NCI-H128 (cell line): ENCODE measurements at regions not wholly inside any gene's neighbourhood (a gene's known extent, or its start where the extent isn't known, plus 50 kb on each side); places are given as distances from the start of the nearest gene placed in this dataset.
"Not testable (repeated sequence)": the region's sequence is repeated elsewhere in the genome, so short reads cannot be mapped to it uniquely, and the experiment has no call there.

Experiments
- DNase-seq: peaks from one replicate; lab custom pipeline; 2025; ENCODE audit not compliant: unreplicated experiment; lab: John Stamatoyannopoulos, UW

GRCh38 chr5:154702477-154702876 lies 52.7 kb upstream of the LARP1 start:
- no peak for DNase-seq

DNA sequence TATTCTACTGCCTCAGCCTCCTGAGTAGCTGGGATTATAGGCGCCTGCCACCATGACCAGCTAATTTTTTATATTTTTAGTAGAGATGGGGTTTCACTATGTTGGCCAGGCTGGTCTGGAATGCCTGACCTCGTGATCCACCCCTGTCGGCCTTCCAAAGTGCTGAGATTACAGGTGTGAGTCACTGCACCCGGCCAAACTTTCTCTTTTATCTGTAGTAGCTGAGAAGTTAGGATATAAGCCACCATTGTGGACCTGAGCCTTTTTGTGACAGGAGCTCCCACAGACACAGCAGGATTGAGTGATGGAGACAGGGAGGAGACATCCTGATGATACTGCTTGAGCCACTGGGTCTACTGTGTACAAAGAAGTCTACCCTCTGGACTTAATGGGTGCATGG lies 53.5 kb upstream of the LARP1 start:
- not testable (repeated sequence) for DNase-seq

DNA sequence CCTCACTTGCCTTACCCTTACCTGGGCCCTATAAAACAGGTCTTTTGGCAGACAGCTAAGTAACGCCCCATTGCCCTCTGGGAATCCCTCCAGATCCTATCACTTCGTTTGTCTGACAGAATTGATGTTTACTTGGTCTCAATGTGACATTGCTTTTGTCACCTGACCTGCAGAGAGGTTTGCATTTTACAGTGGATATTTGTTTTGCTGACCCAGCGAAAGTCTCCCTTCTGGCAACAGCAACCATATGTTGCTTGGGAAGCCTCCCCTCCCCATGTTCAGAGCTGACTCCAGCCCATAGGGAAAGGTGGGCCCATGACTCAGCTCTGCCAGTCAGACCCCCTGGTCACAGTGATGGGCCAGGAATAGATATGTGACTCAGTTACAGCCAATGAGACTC lies 54.0 kb upstream of the LARP1 start:
- DNase-seq, result no peak

DNA sequence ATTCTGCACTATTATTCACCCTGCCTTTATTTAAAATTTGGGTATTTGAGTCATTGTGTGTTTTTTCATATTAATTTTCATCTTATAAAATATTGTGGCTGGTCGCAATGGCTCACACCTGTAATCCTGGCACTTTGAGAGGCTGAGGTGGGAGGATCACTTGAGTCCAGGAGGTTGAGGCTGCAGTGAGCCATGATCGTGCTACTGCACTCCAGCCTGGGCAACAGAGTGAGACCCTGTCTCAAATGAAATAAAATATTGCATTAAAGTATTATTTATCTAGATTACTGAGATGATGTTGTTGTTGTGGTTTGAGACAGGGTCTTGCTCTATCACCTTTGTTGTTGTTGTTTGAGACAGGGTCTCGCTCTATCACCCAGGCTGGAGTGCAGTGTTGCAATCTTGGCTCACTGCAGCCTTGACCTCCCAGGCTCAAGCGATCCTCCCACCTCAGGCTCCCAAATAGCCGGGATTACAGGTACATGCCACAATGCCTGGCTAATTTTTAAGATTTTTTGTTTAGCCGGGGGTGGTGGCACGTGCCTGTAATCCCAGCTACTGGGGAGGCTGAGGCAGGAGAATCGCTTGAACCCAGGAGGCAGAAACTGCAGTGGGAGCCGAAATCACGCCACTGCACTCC lies 54.8 kb upstream of the LARP1 start:
- DNase-seq, result not testable (repeated sequence)

DNA sequence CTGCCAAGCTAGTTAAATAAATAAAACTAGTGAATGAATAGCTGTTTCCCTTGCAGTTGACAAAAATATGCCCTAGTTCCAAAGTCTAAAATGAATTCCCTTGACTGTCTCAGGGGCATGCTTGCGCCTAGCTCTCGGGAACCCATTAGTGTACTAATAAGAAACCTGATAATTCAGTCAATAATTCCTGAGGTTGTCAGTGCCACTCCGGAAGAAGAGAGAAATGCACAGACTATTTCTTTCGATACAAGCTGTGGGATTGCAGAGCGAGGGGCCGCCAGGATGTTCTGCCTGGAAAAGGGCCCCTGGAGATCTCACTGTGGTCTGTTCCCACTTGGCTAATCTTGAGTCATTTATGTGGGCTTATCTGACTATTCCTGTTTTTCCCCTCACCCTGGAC lies 56.4 kb upstream of the LARP1 start:
- no peak for DNase-seq

DNA sequence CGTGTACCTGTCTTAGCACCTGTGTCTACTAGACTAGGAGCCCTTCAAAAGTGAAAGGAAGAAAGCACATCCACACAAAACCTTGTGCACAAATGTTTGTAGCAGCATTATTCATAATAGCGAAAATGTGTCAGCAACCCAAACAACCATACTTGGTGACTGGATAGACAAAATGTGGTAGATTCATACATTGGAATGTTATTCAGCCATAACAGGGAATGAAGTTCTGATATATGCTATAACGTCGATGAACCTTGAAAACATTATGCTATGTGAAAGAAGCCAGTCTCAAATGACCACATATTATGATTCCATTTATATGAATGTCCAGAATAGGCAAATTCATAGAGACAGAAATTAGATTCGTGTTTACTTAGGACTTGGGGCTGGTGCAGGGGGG lies 57.8 kb upstream of the LARP1 start:
- DNase-seq, result no peak

DNA sequence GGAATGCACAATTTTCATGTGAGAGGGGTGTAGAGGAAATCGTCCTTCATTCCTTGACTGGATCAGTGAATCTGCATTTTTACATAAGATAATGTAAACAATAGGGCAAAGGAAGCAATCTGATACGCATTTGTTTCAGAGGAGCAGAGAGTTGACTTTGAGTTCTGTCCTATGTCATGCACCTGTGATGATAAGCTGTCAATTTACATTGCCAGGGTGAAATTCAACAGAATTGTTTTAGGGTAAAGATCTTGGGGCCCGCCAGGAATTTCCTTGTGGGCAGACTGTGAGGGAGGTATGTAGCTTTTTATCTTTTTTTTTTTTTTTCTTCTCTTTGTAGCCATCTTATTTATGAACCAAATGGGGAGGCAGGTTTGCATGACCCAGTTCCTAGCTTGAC lies 58.3 kb upstream of the LARP1 start:
- DNase-seq, result no peak

DNA sequence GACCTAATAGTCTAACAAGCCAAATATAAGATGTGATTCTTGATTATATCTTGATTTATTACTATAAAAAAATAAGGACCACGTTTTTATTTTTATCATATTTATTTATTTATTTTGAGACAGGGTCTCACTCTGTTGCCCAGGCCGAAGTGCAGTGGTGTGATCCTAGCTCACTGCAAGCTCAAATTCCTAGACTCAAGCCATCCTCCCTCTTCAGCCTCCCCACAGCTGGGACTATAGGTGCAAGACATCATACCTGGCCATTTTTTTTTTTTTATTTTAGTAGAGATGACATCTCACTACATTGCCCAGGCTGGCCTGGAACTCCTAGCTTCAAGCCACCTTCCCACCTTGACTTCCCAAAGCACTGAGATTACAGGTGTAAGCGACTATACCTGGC lies 61.0 kb upstream of the LARP1 start:
- DNase-seq, result no peak

- DNase-seq, result no peak
Observed at GRCh38 chr5:154690488-154690887, 64.7 kb upstream of the LARP1 start.

DNA sequence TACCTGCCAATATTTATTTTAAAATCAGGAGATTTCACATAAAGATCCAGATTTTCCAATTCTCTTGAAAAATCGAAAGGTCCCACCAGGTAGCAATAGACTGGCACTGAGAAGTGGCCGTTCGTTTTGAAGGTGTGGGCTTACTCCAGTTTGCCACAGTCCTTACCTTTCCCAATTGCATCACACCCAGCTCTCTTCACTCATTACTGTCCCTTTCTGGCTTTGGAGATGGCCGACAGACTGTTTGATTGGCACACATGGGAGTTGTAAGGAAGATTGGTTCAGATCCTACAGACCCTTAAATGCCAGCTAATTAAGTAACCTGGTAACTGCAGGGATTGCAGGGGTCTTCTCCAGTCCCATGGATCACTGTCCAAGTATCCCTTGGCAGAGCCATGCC lies 68.7 kb upstream of the LARP1 start:
- no peak for DNase-seq

DNA sequence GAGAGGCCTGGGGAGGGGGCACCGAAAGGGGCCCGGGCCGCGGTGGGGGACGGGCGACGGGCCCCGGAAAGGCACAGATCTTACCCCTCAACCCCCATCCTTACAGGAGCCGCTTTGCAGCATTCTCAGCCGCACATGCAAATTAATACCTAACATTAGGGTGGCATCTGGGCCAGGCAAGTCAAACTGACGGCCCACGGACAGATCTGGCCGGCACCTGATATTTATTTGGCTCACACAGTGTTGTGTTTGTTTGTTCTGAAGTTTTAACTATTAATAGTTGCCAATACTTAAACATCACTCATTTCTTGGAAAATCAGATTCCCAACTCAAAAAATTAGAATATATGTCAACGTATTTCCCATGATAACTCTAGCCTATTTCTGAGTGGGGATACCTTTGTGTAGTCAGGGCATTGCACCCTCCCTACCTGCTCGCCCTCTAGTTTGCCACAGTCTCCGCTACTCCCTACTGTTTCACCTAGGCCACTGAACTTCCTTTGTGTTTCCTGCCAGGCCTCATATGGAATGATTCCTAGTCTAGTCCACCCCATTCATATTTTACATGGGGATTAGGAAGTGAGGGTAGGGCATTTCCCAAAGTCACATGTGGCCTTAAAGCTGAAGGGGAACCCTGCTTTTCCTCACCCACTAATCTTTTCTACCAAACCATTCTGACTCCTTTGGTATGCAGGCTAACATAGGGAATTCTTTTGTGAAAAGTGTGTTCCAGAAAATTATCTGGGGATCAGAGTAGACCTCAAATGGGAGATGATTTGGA lies 71.9 kb upstream of the LARP1 start:
- no peak for DNase-seq

GRCh38 chr5:154679501-154679900 lies 75.7 kb upstream of the LARP1 start:
- no peak for DNase-seq

- no peak for DNase-seq
Observed at GRCh38 chr5:154677921-154678320, 77.3 kb upstream of the LARP1 start.

DNA sequence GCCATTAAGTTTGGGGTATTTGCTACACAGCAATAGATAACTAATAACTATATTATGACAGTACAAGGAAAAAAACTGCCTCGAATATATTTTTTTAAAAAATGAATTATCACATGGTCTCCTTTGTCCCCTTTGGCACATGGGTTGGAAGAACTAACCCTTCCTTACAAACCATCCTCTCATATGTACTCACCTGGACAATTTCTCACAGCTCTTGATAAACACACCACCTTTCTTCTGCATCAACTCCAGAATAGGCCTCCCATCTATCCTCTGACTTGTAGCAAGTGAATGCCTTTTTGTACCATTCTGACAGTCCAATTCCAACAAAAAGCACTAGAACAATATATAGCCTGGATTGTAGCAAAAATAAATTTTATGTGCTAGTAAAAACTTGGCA lies 78.7 kb upstream of the LARP1 start:
- no peak for DNase-seq

DNA sequence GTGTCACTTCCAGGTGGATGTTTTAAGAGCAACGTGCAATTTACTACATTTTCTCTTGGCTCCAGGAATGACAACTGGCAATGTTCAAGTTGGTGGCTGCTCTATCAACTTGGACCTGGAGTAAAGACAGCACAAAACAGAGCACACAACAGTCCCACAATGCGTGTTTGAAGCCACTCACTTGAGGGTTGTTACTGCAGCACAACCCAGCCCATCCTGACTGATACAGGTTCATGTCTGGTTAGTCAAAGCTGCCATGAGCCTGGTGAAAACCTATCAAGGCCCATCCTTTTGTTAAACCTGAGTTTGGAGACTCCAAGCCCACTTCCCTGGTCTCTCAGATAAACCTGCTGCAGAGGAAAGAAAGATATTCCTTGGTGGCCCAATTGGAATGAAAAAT lies 81.1 kb upstream of the LARP1 start:
- DNase-seq, result no peak

GRCh38 chr5:154673506-154673905 lies 81.7 kb upstream of the LARP1 start:
- DNase-seq, result no peak

DNA sequence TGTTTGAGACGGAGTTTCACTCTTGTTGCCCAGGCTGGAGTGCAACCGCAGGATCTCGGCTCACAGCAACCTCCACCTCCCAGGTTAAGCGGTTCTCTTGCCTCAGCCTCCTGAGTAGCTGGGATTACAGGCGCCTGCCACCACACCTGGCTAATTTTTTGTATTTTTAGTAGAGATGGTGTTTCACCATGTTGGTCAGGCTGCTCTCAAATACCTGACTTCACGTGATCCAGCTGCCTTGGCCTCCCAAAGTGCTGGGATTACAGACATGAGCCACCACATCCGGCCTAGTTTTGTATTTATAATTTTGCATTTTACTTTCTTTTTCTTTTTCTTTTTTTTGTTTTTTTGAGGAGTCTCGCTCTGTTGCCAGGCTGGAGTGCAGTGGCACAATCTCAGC lies 85.3 kb upstream of the LARP1 start:
- not testable (repeated sequence) for DNase-seq

DNA sequence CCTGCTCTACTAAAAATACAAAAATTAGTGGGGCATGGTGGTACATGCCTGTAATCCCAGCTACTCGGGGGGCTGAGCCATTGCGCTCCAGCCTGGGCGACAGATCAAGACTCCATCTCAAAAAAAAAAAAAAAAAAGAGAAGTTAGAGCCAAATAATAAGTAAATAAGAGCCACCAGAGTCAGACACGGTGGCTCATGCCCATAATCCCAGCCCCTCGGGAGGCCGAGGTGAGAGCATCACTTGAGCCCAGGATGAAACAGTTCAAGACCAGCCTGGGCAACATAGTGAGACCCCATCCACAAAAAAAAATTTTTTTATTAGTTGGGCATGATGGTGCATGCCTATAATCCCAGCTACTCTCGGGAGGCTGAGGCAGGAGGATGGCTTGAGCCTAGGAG lies 85.8 kb upstream of the LARP1 start:
- DNase-seq, result no peak

DNA sequence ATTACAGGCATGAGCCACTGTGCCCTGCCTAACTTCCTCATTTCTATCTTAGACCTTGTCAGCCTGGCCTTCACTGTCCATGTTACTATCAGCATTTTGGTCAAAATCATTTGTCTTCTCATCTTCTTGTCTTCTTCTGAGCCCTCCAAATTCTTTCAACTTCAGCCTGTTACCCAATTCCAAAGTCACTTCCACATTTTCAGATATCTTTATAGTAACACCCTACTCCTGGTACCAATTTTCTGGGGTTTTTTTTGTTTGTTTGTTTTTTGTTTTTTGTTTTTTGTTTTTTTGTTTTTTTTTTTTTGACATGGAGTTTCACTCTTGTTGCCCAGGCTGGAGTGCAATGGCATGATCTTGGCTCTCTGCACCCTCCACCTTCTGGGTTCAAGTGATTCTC lies 90.3 kb upstream of the LARP1 start:
- no peak for DNase-seq

DNA sequence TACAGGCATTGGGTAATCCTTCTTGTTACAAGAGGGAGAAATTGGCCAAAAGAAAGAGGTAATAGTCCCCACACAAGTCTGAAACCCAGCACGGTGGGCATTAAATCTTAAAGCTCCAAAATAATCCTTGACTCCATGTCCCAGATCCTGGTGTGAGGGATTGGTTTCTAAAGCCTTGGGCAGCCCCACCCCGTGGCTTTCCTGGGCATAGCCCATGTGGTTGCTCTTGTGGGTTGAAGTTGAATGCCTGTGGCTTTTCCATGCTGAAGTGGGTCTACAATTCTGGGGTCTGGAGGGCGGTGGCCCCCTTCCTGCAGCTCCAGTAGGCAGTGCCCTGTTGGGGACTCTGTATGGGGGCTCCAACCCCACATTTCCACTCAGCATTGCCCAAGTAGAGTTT lies 91.8 kb upstream of the LARP1 start:
- no peak for DNase-seq

DNA sequence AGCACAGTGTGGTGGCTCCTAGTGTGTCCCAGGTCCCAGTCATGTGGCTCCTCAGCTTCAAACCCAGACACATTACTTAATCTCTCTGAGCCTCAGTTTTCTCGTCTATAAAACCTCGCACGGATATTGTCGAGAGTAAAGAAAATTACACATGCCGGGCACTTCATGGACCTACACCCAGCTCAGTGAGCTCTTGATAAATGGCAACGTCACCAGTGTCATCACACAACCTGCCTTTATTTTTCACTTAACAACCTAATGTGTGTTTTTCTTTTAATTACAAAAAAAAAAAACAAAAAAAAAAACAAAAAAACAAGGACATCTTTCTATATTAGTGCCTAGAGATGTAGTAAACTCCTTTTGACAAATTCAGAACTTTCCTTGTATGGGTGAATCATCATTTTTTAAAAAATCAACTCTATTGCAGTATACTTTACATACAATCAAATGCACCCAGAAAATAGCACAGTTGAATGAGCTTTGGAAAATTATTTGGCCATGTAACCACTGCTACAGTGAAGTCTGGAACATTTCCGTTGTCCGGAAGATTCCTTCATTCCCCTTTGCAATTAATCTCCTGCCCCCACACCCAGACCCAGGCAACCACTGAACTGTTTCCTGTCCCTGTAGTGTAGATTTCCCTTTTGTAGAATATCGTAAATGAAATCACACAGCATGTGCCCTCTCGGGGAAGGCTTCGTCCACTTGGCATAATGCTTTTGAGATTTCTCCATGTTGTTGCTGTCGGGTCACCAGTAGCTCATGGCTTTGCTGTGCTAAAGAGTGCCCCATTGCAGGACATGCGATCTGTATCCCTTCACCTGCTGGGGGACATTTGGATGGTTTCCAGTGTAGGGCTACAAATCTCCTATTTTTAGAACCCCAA lies 100.4 kb upstream of the LARP1 start:
- no peak for DNase-seq
